GM18909 (cell line): ENCODE measurements at regions not wholly inside any gene's neighbourhood (a gene's known extent, or its start where the extent isn't known, plus 50 kb on each side); places are given as distances from the start of the nearest gene placed in this dataset.
A peak's percentile ranks its signal among the peaks of the same experiment; 100 is the strongest.

ENCODE experiments used
- ATAC-seq: cut with Tn5 transposase; IDR thresholded peaks from one replicate; pipeline ENCODE4 v1.9.1; 2021; ENCODE audit warnings: mild to moderate bottlenecking; ENCODE audit not compliant: unreplicated experiment, poor library complexity

GRCh38 chr2:45166229-45166890 is 157.1 kb upstream of the SIX2 start:
- no peak for ATAC-seq

- ATAC-seq, result no peak
Measured at GRCh38 chr2:45162711-45163110, 153.5 kb upstream of the SIX2 start.

- no peak for ATAC-seq
Measured at GRCh38 chr2:45156605-45157004, 147.4 kb upstream of the SIX2 start.

GRCh38 chr2:45154606-45155155 is 145.4 kb upstream of the SIX2 start:
- no peak for ATAC-seq

- no peak for ATAC-seq
Measured at GRCh38 chr2:45154144-45154543, 144.9 kb upstream of the SIX2 start.

- ATAC-seq, result no peak
Measured at GRCh38 chr2:45153121-45153520, 143.9 kb upstream of the SIX2 start.

GRCh38 chr2:45152691-45153090 is 143.4 kb upstream of the SIX2 start:
- ATAC-seq, result no peak

- ATAC-seq, result no peak
Measured at GRCh38 chr2:45145073-45145899, 136.0 kb upstream of the SIX2 start.

- peak; percentile 75 for ATAC-seq
Measured at GRCh38 chr2:45141883-45142866, 132.9 kb upstream of the SIX2 start.

- ATAC-seq, result no peak
Measured at GRCh38 chr2:45140675-45141074, 131.4 kb upstream of the SIX2 start.

- no peak for ATAC-seq
Measured at GRCh38 chr2:45138904-45139303, 129.7 kb upstream of the SIX2 start.

- no peak for ATAC-seq
Measured at GRCh38 chr2:45137966-45138695, 128.9 kb upstream of the SIX2 start.

GRCh38 chr2:45134726-45135125 is 125.5 kb upstream of the SIX2 start:
- no peak for ATAC-seq

GRCh38 chr2:45134014-45134413 is 124.8 kb upstream of the SIX2 start:
- no peak for ATAC-seq

- peak; percentile 50 for ATAC-seq
Measured at GRCh38 chr2:45132551-45132950, 123.3 kb upstream of the SIX2 start.

- ATAC-seq, result no peak
Measured at GRCh38 chr2:45131587-45131986, 122.3 kb upstream of the SIX2 start.

- no peak for ATAC-seq
Measured at GRCh38 chr2:45130736-45131135, 121.5 kb upstream of the SIX2 start.

GRCh38 chr2:45128580-45128997 is 119.3 kb upstream of the SIX2 start:
- no peak for ATAC-seq

GRCh38 chr2:45127891-45128290 is 118.6 kb upstream of the SIX2 start:
- no peak for ATAC-seq

GRCh38 chr2:45127321-45127720 is 118.1 kb upstream of the SIX2 start:
- ATAC-seq, result no peak
